GM23338 (cell line): ENCODE measurements at regions not wholly inside any gene's neighbourhood (a gene's known extent, or its start where the extent isn't known, plus 50 kb on each side); places are given as distances from the start of the nearest gene placed in this dataset.

Experiments used
- ATAC-seq: fragments of 200-7000 bp; cut with Tn5 transposase; 3 replicates; pipeline ENCODE4 v1.9.1; 2020
- DNase-seq: peaks from one replicate; pipeline ENCODE4 v3.0.0-alpha.2; 2015; ENCODE audit warnings: low spot score
- H2AFZ ChIP-seq: fragments of 200-600 bp; sonication (generic); 2 replicates; pipeline ENCODE4 v1.8.0; 2016; ENCODE audit warnings: antibody characterized with exemption, mild to moderate bottlenecking, moderate library complexity
- H3F3A ChIP-seq: fragments of 200-600 bp; sonication (generic); replicated peaks from 2 replicates; pipeline ENCODE4 v1.8.0; 2017; ENCODE audit warnings: antibody characterized with exemption, mixed run types, low read depth
- H3K27ac ChIP-seq: fragments of 200-600 bp; sonication (generic); 2 replicates; pipeline ENCODE4 v1.6.1; 2016; ENCODE audit warnings: low read depth
- H3K27me3 ChIP-seq: fragments of 200-600 bp; sonication (generic); 2 replicates; pipeline ENCODE4 v1.8.0; 2016; ENCODE audit warnings: mild to moderate bottlenecking, mixed run types, moderate library complexity; ENCODE audit not compliant: insufficient read depth
- H3K36me3 ChIP-seq: fragments of 200-600 bp; sonication (generic); 2 replicates; pipeline ENCODE4 v1.8.0; 2016; ENCODE audit warnings: mild to moderate bottlenecking; ENCODE audit not compliant: insufficient read depth
- H3K4me1 ChIP-seq: fragments of 200-600 bp; sonication (generic); 2 replicates; pipeline ENCODE4 v1.8.0; 2016; ENCODE audit warnings: mild to moderate bottlenecking, moderate library complexity; ENCODE audit not compliant: insufficient read depth
- H3K4me2 ChIP-seq: fragments of 200-600 bp; sonication (generic); 2 replicates; pipeline ENCODE4 v1.7.1; 2017; ENCODE audit warnings: mixed run types
- H3K4me3 ChIP-seq: fragments of 200-600 bp; sonication (generic); 2 replicates; pipeline ENCODE4 v1.6.1; 2016; ENCODE audit warnings: mixed run types
- H3K79me2 ChIP-seq: fragments of 200-600 bp; sonication (generic); replicated peaks from 2 replicates; pipeline ENCODE4 v1.8.0; 2017; ENCODE audit warnings: mild to moderate bottlenecking; ENCODE audit not compliant: insufficient read depth
- H3K9me2 ChIP-seq: fragments of 200-600 bp; sonication (generic); 2 replicates; pipeline ENCODE4 v1.8.0; 2017; ENCODE audit not compliant: insufficient read depth
- H4K20me1 ChIP-seq: fragments of 200-600 bp; sonication (generic); replicated peaks from 2 replicates; pipeline ENCODE4 v1.8.0; 2017; ENCODE audit warnings: mild to moderate bottlenecking; ENCODE audit not compliant: insufficient read depth
- H3K27ac Mint-ChIP-seq: 2 replicates; pipeline ENCODE4 v1.8.0; 2020; ENCODE audit warnings: inconsistent platforms, mild to moderate bottlenecking, moderate library complexity, mixed read lengths
- H3K27me3 Mint-ChIP-seq: 3 replicates; pipeline ENCODE4 v1.8.0; 2022; ENCODE audit warnings: low read depth, mild to moderate bottlenecking, moderate library complexity, mixed read lengths, inconsistent platforms; ENCODE audit not compliant: insufficient read depth, poor library complexity
- H3K36me3 Mint-ChIP-seq: 3 replicates; pipeline ENCODE4 v1.8.0; 2021; ENCODE audit warnings: low read depth, mild to moderate bottlenecking, inconsistent platforms, moderate library complexity, mixed read lengths
- H3K4me1 Mint-ChIP-seq: 3 replicates; pipeline ENCODE4 v1.8.0; 2020; ENCODE audit warnings: mild to moderate bottlenecking, inconsistent platforms, mixed read lengths
- H3K4me3 Mint-ChIP-seq: 3 replicates; pipeline ENCODE4 v1.8.0; 2021; ENCODE audit warnings: moderate library complexity, mild to moderate bottlenecking, inconsistent platforms, mixed read lengths
- H3K9me3 Mint-ChIP-seq: 3 replicates; pipeline ENCODE4 v1.8.0; 2020; ENCODE audit warnings: moderate library complexity, mild to moderate bottlenecking, inconsistent platforms, mixed read lengths
- CREB1 ChIP-seq: fragments of 250-450 bp; sonication (Bioruptor Pico); IDR thresholded peaks from 2 replicates; pipeline ENCODE4 v1.5.0; 2020; ENCODE audit warnings: low read depth, mild to moderate bottlenecking, moderate library complexity
- EZH2 ChIP-seq: fragments of 200-600 bp; sonication (generic); IDR thresholded peaks from one replicate; pipeline ENCODE4 v1.8.0; 2017; ENCODE audit warnings: antibody characterized with exemption, mild to moderate bottlenecking, low read depth; ENCODE audit not compliant: unreplicated experiment
- EZH2phosphoT487 ChIP-seq: fragments of 200-600 bp; sonication (generic); IDR thresholded peaks from one replicate; pipeline ENCODE4 v1.8.1; 2018; ENCODE audit warnings: antibody characterized with exemption; ENCODE audit not compliant: unreplicated experiment
- JUNB ChIP-seq: IDR thresholded peaks from one replicate; pipeline ENCODE4 v1.6.1; 2016; ENCODE audit warnings: antibody characterized with exemption; ENCODE audit not compliant: unreplicated experiment
- NANOG ChIP-seq: IDR thresholded peaks from 2 replicates; pipeline ENCODE4 v1.6.1; 2016; ENCODE audit warnings: antibody characterized with exemption, borderline replicate concordance
- POLR2AphosphoS5 ChIP-seq: IDR thresholded peaks from 2 replicates; pipeline ENCODE4 v1.6.1; 2016; ENCODE audit warnings: antibody characterized with exemption, low read depth
- STAT1 ChIP-seq: IDR thresholded peaks from one replicate; pipeline ENCODE4 v1.6.1; 2016; ENCODE audit warnings: antibody characterized with exemption; ENCODE audit not compliant: unreplicated experiment
- ZNF114 ChIP-seq: fragments of 250-450 bp; sonication (Bioruptor Pico); IDR thresholded peaks from 2 replicates; pipeline ENCODE4 v1.5.0; 2020; ENCODE audit warnings: mild to moderate bottlenecking, moderate library complexity
- ZNF331 ChIP-seq: fragments of 250-450 bp; sonication (Bioruptor Pico); IDR thresholded peaks from 2 replicates; pipeline ENCODE4 v1.5.0; 2020; ENCODE audit warnings: low read depth, mild to moderate bottlenecking, moderate library complexity
- TF ChIP-seq, protein P1 (sequence below), 2 experiments: fragments of 200-600 bp in 1 of 2; sonication (generic) in 1 of 2; conservative IDR thresholded peaks; 2 replicates each; pipeline versions ENCODE4 v1.5.1 to v1.6.1; 2016 to 2017; ENCODE audit warnings: antibody characterized with exemption in 2 of 2, low read depth in 2 of 2, mild to moderate bottlenecking in 2 of 2, moderate library complexity in 1 of 2
- TF ChIP-seq, protein P2 (sequence below): IDR thresholded peaks from 2 replicates; pipeline ENCODE4 v1.6.1; 2016; ENCODE audit warnings: antibody characterized with exemption
- TF ChIP-seq, protein P3 (sequence below): fragments of 250-450 bp; sonication (Bioruptor Pico); IDR thresholded peaks from 2 replicates; pipeline ENCODE4 v1.5.0; 2020; ENCODE audit warnings: mild to moderate bottlenecking, moderate library complexity
- TF ChIP-seq, protein P4 (sequence below): IDR thresholded peaks from one replicate; pipeline ENCODE4 v1.6.1; 2018; ENCODE audit warnings: antibody characterized with exemption; ENCODE audit not compliant: unreplicated experiment

DNA sequence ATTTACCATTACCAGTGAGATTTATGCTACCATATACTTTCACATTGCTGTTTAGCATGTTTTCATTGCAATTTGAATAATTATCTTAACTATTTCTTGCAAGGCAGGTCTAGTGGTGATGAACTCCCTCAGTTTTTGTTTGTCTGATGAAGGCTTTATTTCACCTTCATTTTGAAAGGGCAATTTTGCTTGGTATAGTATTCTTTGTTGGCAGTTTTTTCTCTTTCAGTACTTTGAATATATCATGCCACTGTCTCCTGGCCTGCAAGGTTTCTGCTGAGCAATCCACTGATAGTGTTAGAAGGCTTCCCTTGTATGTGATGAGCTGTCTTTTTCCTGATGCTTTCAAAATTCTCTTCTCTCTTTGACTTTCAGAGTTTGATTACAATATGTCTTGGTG lies 188.0 kb downstream of the MARCHF11 start:
- ATAC-seq (no peak), DNase-seq (no peak)
- H3K9me2 ChIP-seq, result no peaks in the 10 kb centered on the region
- H3K79me2 ChIP-seq, result no peaks in the 10 kb centered on the region
- H4K20me1 ChIP-seq, result no peaks in the 10 kb centered on the region
- Mint-ChIP-seq H3K27ac (no peak overlapping the region), H3K4me3 (no peak overlapping the region), H3K9me3 (peaks cover 21% of the 10 kb centered on the region), H3K36me3 (peaks cover 6% of the 10 kb centered on the region; the same call in 2 of the 3 replicates), H3K27me3 (peaks cover 2% of the 10 kb centered on the region), H3K4me1 (no peaks in the 10 kb centered on the region)
- H3F3A ChIP-seq, result no peaks in the 10 kb centered on the region
- peaks cover 6% of the 10 kb centered on the region for H3K36me3 ChIP-seq
- no peak overlapping the region for H3K4me3 ChIP-seq
- TF ChIP-seq, protein P1, sequence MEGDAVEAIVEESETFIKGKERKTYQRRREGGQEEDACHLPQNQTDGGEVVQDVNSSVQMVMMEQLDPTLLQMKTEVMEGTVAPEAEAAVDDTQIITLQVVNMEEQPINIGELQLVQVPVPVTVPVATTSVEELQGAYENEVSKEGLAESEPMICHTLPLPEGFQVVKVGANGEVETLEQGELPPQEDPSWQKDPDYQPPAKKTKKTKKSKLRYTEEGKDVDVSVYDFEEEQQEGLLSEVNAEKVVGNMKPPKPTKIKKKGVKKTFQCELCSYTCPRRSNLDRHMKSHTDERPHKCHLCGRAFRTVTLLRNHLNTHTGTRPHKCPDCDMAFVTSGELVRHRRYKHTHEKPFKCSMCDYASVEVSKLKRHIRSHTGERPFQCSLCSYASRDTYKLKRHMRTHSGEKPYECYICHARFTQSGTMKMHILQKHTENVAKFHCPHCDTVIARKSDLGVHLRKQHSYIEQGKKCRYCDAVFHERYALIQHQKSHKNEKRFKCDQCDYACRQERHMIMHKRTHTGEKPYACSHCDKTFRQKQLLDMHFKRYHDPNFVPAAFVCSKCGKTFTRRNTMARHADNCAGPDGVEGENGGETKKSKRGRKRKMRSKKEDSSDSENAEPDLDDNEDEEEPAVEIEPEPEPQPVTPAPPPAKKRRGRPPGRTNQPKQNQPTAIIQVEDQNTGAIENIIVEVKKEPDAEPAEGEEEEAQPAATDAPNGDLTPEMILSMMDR (conservative IDR thresholded peaks at IDR 0.05; ENCODE audit: low read depth in 2 of 2), result no peak
- TF ChIP-seq, protein P2, sequence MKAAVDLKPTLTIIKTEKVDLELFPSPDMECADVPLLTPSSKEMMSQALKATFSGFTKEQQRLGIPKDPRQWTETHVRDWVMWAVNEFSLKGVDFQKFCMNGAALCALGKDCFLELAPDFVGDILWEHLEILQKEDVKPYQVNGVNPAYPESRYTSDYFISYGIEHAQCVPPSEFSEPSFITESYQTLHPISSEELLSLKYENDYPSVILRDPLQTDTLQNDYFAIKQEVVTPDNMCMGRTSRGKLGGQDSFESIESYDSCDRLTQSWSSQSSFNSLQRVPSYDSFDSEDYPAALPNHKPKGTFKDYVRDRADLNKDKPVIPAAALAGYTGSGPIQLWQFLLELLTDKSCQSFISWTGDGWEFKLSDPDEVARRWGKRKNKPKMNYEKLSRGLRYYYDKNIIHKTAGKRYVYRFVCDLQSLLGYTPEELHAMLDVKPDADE, result no peak
- TF ChIP-seq, protein P3, sequence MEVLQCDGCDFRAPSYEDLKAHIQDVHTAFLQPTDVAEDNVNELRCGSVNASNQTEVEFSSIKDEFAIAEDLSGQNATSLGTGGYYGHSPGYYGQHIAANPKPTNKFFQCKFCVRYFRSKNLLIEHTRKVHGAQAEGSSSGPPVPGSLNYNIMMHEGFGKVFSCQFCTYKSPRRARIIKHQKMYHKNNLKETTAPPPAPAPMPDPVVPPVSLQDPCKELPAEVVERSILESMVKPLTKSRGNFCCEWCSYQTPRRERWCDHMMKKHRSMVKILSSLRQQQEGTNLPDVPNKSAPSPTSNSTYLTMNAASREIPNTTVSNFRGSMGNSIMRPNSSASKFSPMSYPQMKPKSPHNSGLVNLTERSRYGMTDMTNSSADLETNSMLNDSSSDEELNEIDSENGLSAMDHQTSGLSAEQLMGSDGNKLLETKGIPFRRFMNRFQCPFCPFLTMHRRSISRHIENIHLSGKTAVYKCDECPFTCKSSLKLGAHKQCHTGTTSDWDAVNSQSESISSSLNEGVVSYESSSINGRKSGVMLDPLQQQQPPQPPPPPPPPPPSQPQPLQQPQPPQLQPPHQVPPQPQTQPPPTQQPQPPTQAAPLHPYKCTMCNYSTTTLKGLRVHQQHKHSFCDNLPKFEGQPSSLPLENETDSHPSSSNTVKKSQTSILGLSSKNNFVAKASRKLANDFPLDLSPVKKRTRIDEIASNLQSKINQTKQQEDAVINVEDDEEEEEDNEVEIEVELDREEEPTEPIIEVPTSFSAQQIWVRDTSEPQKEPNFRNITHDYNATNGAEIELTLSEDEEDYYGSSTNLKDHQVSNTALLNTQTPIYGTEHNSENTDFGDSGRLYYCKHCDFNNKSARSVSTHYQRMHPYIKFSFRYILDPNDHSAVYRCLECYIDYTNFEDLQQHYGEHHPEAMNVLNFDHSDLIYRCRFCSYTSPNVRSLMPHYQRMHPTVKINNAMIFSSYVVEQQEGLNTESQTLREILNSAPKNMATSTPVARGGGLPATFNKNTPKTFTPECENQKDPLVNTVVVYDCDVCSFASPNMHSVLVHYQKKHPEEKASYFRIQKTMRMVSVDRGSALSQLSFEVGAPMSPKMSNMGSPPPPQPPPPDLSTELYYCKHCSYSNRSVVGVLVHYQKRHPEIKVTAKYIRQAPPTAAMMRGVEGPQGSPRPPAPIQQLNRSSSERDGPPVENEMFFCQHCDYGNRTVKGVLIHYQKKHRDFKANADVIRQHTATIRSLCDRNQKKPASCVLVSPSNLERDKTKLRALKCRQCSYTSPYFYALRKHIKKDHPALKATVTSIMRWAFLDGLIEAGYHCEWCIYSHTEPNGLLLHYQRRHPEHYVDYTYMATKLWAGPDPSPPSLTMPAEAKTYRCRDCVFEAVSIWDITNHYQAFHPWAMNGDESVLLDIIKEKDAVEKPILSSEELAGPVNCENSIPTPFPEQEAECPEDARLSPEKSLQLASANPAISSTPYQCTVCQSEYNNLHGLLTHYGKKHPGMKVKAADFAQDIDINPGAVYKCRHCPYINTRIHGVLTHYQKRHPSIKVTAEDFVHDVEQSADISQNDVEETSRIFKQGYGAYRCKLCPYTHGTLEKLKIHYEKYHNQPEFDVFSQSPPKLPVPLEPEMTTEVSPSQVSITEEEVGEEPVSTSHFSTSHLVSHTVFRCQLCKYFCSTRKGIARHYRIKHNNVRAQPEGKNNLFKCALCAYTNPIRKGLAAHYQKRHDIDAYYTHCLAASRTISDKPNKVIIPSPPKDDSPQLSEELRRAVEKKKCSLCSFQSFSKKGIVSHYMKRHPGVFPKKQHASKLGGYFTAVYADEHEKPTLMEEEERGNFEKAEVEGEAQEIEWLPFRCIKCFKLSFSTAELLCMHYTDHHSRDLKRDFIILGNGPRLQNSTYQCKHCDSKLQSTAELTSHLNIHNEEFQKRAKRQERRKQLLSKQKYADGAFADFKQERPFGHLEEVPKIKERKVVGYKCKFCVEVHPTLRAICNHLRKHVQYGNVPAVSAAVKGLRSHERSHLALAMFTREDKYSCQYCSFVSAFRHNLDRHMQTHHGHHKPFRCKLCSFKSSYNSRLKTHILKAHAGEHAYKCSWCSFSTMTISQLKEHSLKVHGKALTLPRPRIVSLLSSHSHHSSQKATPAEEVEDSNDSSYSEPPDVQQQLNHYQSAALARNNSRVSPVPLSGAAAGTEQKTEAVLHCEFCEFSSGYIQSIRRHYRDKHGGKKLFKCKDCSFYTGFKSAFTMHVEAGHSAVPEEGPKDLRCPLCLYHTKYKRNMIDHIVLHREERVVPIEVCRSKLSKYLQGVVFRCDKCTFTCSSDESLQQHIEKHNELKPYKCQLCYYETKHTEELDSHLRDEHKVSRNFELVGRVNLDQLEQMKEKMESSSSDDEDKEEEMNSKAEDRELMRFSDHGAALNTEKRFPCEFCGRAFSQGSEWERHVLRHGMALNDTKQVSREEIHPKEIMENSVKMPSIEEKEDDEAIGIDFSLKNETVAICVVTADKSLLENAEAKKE, result no peak
- TF ChIP-seq NANOG (no peak), STAT1 (no peak), CREB1 (CRISPR knock-in tag) (no peak), JUNB (no peak), EZH2phosphoT487 (no peak), ZNF331 (no peak), POLR2AphosphoS5 (no peak), ZNF114 (CRISPR knock-in tag) (no peak), EZH2 (no peak)
- TF ChIP-seq, protein P4, sequence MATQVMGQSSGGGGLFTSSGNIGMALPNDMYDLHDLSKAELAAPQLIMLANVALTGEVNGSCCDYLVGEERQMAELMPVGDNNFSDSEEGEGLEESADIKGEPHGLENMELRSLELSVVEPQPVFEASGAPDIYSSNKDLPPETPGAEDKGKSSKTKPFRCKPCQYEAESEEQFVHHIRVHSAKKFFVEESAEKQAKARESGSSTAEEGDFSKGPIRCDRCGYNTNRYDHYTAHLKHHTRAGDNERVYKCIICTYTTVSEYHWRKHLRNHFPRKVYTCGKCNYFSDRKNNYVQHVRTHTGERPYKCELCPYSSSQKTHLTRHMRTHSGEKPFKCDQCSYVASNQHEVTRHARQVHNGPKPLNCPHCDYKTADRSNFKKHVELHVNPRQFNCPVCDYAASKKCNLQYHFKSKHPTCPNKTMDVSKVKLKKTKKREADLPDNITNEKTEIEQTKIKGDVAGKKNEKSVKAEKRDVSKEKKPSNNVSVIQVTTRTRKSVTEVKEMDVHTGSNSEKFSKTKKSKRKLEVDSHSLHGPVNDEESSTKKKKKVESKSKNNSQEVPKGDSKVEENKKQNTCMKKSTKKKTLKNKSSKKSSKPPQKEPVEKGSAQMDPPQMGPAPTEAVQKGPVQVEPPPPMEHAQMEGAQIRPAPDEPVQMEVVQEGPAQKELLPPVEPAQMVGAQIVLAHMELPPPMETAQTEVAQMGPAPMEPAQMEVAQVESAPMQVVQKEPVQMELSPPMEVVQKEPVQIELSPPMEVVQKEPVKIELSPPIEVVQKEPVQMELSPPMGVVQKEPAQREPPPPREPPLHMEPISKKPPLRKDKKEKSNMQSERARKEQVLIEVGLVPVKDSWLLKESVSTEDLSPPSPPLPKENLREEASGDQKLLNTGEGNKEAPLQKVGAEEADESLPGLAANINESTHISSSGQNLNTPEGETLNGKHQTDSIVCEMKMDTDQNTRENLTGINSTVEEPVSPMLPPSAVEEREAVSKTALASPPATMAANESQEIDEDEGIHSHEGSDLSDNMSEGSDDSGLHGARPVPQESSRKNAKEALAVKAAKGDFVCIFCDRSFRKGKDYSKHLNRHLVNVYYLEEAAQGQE, result no peak
- H3K4me1 ChIP-seq, result no peaks in the 10 kb centered on the region
- H2AFZ ChIP-seq, result no peak overlapping the region
- H3K27ac ChIP-seq, result no peak overlapping the region
- no peak overlapping the region for H3K4me2 ChIP-seq
- no peaks in the 10 kb centered on the region for H3K27me3 ChIP-seq
